ENCODE measurements at regions not wholly inside any gene's neighbourhood (a gene's known extent, or its start where the extent isn't known, plus 50 kb on each side); places are given as distances from the start of the nearest gene placed in this dataset.

DNA sequence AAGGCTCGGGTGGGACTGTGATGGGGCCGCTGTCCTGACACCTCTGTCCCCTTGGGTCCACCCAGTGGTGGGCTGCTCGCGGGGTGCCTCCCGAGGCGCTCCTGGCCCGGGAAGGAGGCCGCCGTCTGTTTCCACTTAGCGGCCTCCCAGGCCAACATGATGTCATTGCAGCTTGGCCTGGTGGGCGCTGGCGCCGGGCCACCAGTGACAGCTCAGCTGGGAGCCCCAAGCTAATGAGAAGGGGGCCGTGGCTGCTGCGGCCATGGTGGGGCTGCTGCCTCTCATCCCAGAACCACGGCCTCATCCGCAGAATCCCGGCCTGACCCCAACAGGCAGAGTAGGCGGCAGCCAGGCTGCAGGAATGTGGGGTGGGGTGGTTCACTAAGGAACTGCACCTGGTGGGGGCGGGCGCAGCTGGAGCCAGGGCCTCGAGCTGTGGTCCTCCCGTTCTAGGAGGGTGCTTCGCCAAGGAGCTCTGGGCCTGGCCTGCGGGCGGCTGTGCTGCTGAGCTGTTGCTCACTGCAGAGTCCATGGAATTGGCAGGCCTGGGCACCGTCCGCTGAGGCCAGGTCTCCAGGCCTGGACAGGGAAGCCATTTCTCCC lies 123.5 kb upstream of the COL5A1 start:
- no peaks in the 10 kb centered on the region for H3K36me3 ChIP-seq (ENCODE audit: control insufficient read depth in 4 of 4, insufficient read depth in 4 of 4, low read length in 4 of 4)
- DNase-seq (peak in 1 of 3 donors; percentile 28), ATAC-seq (ENCODE audit: insufficient read depth, low FRiP score) (no peak)
- no peak overlapping the region for H3K9ac ChIP-seq (ENCODE audit: insufficient read depth in 1 of 2, low read length in 2 of 2)
- no peak overlapping the region for H3K27ac ChIP-seq (ENCODE audit: low read depth in 1 of 2, low read length in 1 of 2)
- TF ChIP-seq CTCF (IDR thresholded peaks at IDR 0.05; ENCODE audit: control extremely low read depth, extremely low read depth): no peak
- no peak overlapping the region for H3K4me3 ChIP-seq
- H3K27me3 ChIP-seq (ENCODE audit: control insufficient read depth in 3 of 3, insufficient read depth in 3 of 3, low read length in 2 of 3): no peaks in the 10 kb centered on the region
- peaks cover 0 to 3% (median 0%) of the 10 kb centered on the region in 4 donors for H3K9me3 ChIP-seq (ENCODE audit: control insufficient read depth in 4 of 4, insufficient read depth in 3 of 4, low read length in 3 of 4)
- 83 to 91% methylated on average over 21 to 28 of the region's 28 CpGs for WGBS, 2 donors
- H3K4me1 ChIP-seq (ENCODE audit: control insufficient read depth in 5 of 5, insufficient read depth in 5 of 5, low read length in 5 of 5): no peaks in the 10 kb centered on the region

DNA sequence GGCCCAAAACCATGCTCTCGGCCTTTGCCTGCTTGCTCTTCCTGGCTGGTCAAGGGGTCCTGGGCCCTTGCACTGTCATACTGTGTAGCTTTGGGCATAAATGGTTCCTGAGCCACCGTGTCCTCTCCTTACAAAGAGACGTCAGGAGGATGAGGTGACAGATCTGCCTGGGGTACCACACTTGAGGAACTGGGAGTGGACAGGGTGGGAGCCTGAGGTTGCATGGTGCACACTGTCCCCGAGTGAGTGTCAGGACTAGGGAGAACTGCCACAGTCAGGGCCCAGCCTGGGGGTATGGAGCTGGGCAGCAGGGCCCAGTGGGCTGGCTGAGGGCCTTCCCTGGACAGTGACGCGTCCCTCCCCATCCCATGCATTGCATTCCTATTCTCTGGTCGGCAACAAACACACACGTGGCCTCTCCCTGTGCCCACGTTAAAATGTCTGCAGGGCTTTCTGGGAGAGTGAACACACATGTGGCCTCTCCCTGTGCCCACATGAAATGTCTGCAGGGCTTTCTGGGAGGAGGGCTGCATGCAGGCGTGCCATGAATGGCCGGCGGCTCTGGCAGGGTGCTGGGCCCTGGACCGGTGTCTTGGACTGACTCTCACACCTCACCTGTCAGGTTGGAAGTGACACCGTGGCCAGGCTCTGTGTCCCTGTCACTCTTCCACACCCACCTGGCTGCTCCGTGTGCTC lies 122.1 kb upstream of the COL5A1 start:
- no peaks in the 10 kb centered on the region for H3K4me1 ChIP-seq (ENCODE audit: control insufficient read depth in 5 of 5, insufficient read depth in 5 of 5, low read length in 5 of 5)
- ATAC-seq (ENCODE audit: insufficient read depth, low FRiP score): no peak
- H3K9me3 ChIP-seq (ENCODE audit: control insufficient read depth in 4 of 4, insufficient read depth in 3 of 4, low read length in 3 of 4): peaks cover 0 to 3% (median 0%) of the 10 kb centered on the region in 4 donors
- H3K9ac ChIP-seq (ENCODE audit: insufficient read depth in 1 of 2, low read length in 2 of 2): no peak overlapping the region
- H3K36me3 ChIP-seq (ENCODE audit: control insufficient read depth in 4 of 4, insufficient read depth in 4 of 4, low read length in 4 of 4): no peaks in the 10 kb centered on the region
- no peak for TF ChIP-seq CTCF (IDR thresholded peaks at IDR 0.05; ENCODE audit: control extremely low read depth, extremely low read depth)
- H3K27ac ChIP-seq (ENCODE audit: low read depth in 1 of 2, low read length in 1 of 2): no peak overlapping the region
- H3K4me3 ChIP-seq: no peak overlapping the region
- H3K27me3 ChIP-seq (ENCODE audit: control insufficient read depth in 3 of 3, insufficient read depth in 3 of 3, low read length in 2 of 3): no peaks in the 10 kb centered on the region
- 91 to 93% methylated on average over 15 of the region's 15 CpGs for WGBS, 2 donors
- DNase-seq: no peak

DNA sequence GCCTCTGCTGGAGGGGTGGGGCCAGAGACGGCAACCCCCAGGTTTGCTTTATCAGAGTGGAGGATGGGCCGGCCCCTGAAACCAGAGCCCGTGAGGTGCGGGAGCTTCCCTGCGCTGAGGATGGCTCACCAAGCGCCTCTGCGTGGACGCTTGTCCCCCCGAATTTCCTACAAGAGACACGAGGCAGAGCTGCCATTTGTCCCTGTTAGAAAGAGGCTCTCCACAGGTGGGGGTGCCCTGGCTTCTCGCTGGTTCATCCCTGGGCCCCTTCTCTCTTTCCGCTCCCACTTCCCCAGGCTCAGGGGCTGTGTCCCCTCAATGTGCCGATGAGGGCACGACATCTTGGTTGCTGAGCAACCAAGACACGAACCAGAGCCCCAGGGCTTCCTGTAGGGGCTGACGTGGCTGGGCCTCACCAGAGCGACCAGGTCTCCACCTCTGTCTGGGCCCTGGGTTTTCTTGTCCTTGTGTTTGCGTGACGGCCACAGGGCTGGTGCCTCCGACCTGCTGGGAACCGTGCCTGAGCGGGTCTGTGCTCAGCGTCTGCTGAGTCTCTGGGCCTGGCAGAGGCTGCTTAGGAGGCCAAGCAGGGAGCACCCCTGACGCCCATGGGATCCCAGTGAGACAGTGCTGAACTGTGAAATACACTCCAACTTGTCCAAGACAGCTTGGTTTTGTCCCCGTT lies 119.6 kb upstream of the COL5A1 start:
- TF ChIP-seq CTCF (IDR thresholded peaks at IDR 0.05; ENCODE audit: control extremely low read depth, extremely low read depth): no peak
- Histone ChIP-seq H3K27me3 (ENCODE audit: control insufficient read depth in 3 of 3, insufficient read depth in 3 of 3, low read length in 2 of 3) (no peaks in the 10 kb centered on the region), H3K4me3 (no peak overlapping the region), H3K36me3 (ENCODE audit: control insufficient read depth in 4 of 4, insufficient read depth in 4 of 4, low read length in 4 of 4) (no peaks in the 10 kb centered on the region), H3K27ac (ENCODE audit: low read depth in 1 of 2, low read length in 1 of 2) (no peak overlapping the region), H3K9ac (ENCODE audit: insufficient read depth in 1 of 2, low read length in 2 of 2) (no peak overlapping the region), H3K9me3 (ENCODE audit: control insufficient read depth in 4 of 4, insufficient read depth in 3 of 4, low read length in 3 of 4) (peaks cover 0 to 3% (median 0%) of the 10 kb centered on the region in 4 donors), H3K4me1 (ENCODE audit: control insufficient read depth in 5 of 5, insufficient read depth in 5 of 5, low read length in 5 of 5) (peaks cover 0 to 7% (median 0%) of the 10 kb centered on the region in 5 donors)
- ATAC-seq (ENCODE audit: insufficient read depth, low FRiP score): no peak
- 72 to 85% methylated on average over 25 of the region's 25 CpGs for WGBS, 2 donors
- no peak for DNase-seq
